OCI-LY7 (cell line): ENCODE measurements at regions not wholly inside any gene's neighbourhood (a gene's known extent, or its start where the extent isn't known, plus 50 kb on each side); places are given as distances from the start of the nearest gene placed in this dataset.
"Not testable (repeated sequence)": the region's sequence is repeated elsewhere in the genome, so short reads cannot be mapped to it uniquely, and the experiment has no call there.

Experiments used
- BruUV-seq: library from RNA; stranded (reverse); fragments of 400-500 nt; replicated peaks from 2 replicates; lab custom pipeline; 2021; lab: Mats Ljungman, UMichigan
- CTCF ChIA-PET: fragments of 300-600 bp; sonication (Branson Sonifier 250); formaldehyde crosslinking; loops from one replicate; lab custom pipeline; 2022; ENCODE audit warnings: antibody characterized with exemption; ENCODE audit not compliant: unreplicated experiment; lab: Charles Lee
- POLR2A ChIA-PET: fragments of 300-600 bp; sonication (Branson Sonifier 250); formaldehyde crosslinking; loops from one replicate; lab custom pipeline; 2022; ENCODE audit warnings: antibody characterized with exemption; lab: Charles Lee
- DNase-seq: peaks from one replicate; pipeline ENCODE4 v3.0.0-alpha.2; 2015; ENCODE audit warnings: low spot score
- H2AFZ ChIP-seq: fragments of 200-600 bp; sonication (generic), shearing (Covaris generic); 2 replicates; pipeline ENCODE4 v1.6.1; 2014; ENCODE audit warnings: mild to moderate bottlenecking, antibody characterized with exemption, low read length, moderate library complexity
- H3K27ac ChIP-seq: fragments of 200-600 bp; sonication (generic); 2 replicates; pipeline ENCODE4 v1.5.1; 2014; ENCODE audit warnings: mixed run types, low read depth, mild to moderate bottlenecking, moderate library complexity, low read length, inconsistent platforms; ENCODE audit not compliant: poor library complexity, severe bottlenecking
- H3K36me3 ChIP-seq: fragments of 200-600 bp; sonication (generic); 2 replicates; pipeline ENCODE4 v1.6.1; 2014; ENCODE audit warnings: mild to moderate bottlenecking, antibody characterized with exemption, low read length, moderate library complexity, mixed read lengths; ENCODE audit not compliant: insufficient read depth
- H3K4me1 ChIP-seq: fragments of 200-600 bp; sonication (generic); 2 replicates; pipeline ENCODE4 v1.5.1; 2014; ENCODE audit warnings: mild to moderate bottlenecking, low read length; ENCODE audit not compliant: insufficient read depth, poor library complexity, severe bottlenecking
- H3K4me2 ChIP-seq: fragments of 200-600 bp; sonication (generic); 2 replicates; pipeline ENCODE4 v1.6.1; 2014; ENCODE audit warnings: mild to moderate bottlenecking, low read length
- H3K4me3 ChIP-seq: fragments of 200-600 bp; sonication (generic); 2 replicates; pipeline ENCODE4 v1.5.1; 2014; ENCODE audit warnings: mild to moderate bottlenecking, low read depth, low read length; ENCODE audit not compliant: poor library complexity, severe bottlenecking
- H3K79me2 ChIP-seq: fragments of 200-600 bp; sonication (generic); 2 replicates; pipeline ENCODE4 v1.6.1; 2016; ENCODE audit warnings: low read depth, mild to moderate bottlenecking, low read length, moderate library complexity, mixed read lengths; ENCODE audit not compliant: insufficient read depth
- H3K9me2 ChIP-seq: fragments of 200-600 bp; sonication (generic); 2 replicates; pipeline ENCODE4 v1.6.1; 2016; ENCODE audit warnings: mild to moderate bottlenecking, low read length, mixed read lengths; ENCODE audit not compliant: insufficient read depth
- H3K9me3 ChIP-seq: fragments of 200-600 bp; sonication (generic); 2 replicates; pipeline ENCODE4 v1.6.1; 2014; ENCODE audit warnings: mild to moderate bottlenecking, mixed run types, low read length, mixed read lengths
- H4K20me1 ChIP-seq: fragments of 200-600 bp; sonication (generic); 2 replicates; pipeline ENCODE4 v1.6.1; 2014; ENCODE audit warnings: mild to moderate bottlenecking, antibody characterized with exemption, low read length, moderate library complexity, mixed read lengths; ENCODE audit not compliant: insufficient read depth
- intact Hi-C: fragments of 100-400 bp; cut with micrococcal nuclease; formaldehyde crosslinking; loops from one replicate; pipeline ENCODE4 v1.10.0; 2022; ENCODE audit not compliant: unreplicated experiment

- H3K36me3 ChIP-seq, H3K27ac ChIP-seq, intact Hi-C loops, H4K20me1 ChIP-seq, BruUV-seq, H3K9me3 ChIP-seq, H3K9me2 ChIP-seq, H3K79me2 ChIP-seq, H3K4me3 ChIP-seq, CTCF ChIA-PET, H3K4me1 ChIP-seq, H3K4me2 ChIP-seq, POLR2A ChIA-PET, H2AFZ ChIP-seq, DNase-seq: not testable (repeated sequence)
These were observed 496.0 kb downstream of the PRIM2 start for GRCh38 chr6:57813271-57814075.

GRCh38 chr6:57815826-57816225, 498.4 kb downstream of the PRIM2 start:
- H3K9me3 ChIP-seq, H4K20me1 ChIP-seq, H3K27ac ChIP-seq, BruUV-seq, DNase-seq, POLR2A ChIA-PET, H3K4me1 ChIP-seq, H3K36me3 ChIP-seq, CTCF ChIA-PET, H3K4me3 ChIP-seq, H2AFZ ChIP-seq, H3K4me2 ChIP-seq, H3K79me2 ChIP-seq, intact Hi-C loops, H3K9me2 ChIP-seq: not testable (repeated sequence)

GRCh38 chr6:57821325-57821724, 503.9 kb downstream of the PRIM2 start:
- intact Hi-C loops, H3K4me3 ChIP-seq, H3K79me2 ChIP-seq, H3K27ac ChIP-seq, BruUV-seq, CTCF ChIA-PET, H3K4me2 ChIP-seq, DNase-seq, POLR2A ChIA-PET, H3K9me2 ChIP-seq, H4K20me1 ChIP-seq, H2AFZ ChIP-seq, H3K36me3 ChIP-seq, H3K9me3 ChIP-seq, H3K4me1 ChIP-seq: not testable (repeated sequence)

GRCh38 chr6:57822448-57822847, 505.0 kb downstream of the PRIM2 start:
- BruUV-seq, H3K27ac ChIP-seq, H3K9me3 ChIP-seq, H3K9me2 ChIP-seq, DNase-seq, CTCF ChIA-PET, H3K4me1 ChIP-seq, H3K4me2 ChIP-seq, H3K36me3 ChIP-seq, H3K79me2 ChIP-seq, H4K20me1 ChIP-seq, POLR2A ChIA-PET, H3K4me3 ChIP-seq, H2AFZ ChIP-seq, intact Hi-C loops: not testable (repeated sequence)
